Pulmonary artery endothelial cell (primary cell): ENCODE measurements at regions not wholly inside any gene's neighbourhood (a gene's known extent, or its start where the extent isn't known, plus 50 kb on each side); places are given as distances from the start of the nearest gene placed in this dataset.
"Not testable (repeated sequence)": the region's sequence is repeated elsewhere in the genome, so short reads cannot be mapped to it uniquely, and the experiment has no call there.

ENCODE experiments used
- DNase-seq: peaks from one replicate; pipeline ENCODE4 v3.0.0-alpha.2; 2011; ENCODE audit warnings: low read depth, low spot score

DNA sequence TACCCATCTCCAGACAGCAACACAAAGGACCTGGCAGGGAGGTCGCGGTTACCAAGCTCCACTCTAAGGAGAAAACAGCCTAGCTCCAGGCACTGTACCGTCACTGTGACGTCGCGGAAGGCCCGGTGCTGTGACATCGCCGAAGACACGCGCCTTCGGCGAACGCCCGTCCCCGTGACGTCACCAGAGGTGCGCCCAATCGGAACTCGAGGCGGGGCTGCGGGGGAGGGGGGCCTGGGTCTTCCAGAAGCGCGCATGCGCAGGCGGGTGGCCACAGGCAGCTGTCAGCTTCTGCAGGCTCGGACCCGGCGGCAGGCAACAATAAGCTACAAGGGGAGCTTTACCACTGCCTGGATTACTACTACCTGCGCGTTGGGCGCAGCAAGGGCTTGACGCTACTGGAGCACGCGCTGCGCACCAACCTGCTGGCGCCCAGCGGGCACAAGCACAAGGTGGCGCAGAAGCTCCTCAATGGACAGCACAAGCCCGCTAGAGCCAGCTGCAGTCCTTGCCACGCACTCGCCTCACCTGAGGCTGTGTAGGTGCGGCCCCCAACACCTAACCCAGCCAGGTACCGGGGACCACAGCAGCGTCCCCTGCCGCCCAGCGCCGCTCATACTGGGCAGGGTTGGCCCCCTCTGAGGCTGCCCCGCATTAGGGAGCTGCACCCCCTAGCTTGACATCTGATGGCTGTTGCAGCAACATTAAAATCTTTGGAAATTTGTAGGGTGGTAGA, 208.4 kb downstream of the TPST1 start:
- peak; percentile 52 for DNase-seq

DNA sequence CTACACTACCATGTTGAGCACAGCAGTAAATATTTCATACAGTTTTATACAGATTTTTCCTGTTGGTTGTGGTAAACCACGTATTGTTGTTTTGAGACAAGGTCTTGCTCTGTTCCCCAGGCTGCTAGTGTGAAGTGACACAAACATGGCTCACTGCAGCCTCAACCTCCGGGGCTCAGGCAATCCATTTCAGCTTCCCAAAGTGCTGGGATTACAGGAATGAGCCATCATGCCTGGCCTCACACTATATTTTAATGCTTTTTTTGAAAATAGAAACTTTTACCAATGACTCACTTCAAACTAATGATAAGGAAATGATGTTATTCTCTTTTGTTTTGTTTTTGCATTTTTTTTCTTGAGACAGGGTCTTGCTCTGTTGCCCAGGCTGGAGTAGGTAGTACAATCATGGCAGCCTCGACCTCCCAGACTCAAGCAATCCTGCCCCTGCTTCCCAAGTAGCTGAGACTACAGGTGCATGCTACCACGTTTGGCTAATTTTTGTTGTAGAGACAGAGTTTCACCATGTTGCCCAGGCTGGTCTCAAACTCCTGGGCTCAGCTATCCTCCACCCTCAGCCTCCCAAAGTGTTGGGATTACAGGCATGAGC, 210.6 kb downstream of the TPST1 start:
- DNase-seq = no peak

DNA sequence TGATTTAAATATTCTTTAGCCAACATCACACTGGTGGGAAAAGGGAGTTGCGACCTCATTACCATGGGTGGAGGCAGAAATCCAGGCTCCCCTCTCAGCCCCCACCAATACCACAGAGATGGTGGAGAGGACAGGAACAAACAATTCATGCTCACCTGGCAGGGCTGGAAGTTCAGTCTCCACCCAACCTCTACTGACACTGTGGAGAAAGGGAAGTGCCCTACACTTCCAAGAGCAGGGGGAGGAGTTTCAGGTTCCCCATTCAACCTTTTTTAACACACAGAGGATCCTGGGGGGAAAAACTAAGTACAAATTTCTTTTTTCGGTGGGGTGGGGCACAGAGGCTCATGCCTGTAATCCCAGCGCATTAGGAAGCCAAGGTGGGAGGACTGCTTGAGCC, 210.1 kb upstream of the KCTD7 start:
- DNase-seq = no peak

DNA sequence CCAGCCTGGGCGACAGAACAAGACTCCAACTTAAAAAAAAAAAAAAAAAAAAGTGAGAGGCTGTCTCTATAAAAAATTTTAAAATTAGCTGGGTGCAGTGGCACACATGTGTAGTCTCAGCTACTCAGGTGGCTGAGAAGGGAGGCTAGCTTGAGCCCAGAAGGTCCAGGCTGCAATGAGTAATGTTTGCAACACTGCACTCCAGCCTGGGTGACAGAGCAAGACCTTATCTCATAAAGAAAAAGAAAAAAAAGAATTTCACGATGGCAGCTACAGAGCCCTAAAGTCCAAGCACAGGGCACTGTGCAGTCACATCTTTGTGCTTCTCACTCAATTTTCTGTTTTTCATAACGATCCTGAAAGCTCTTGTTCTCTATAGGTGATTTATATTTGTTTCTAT, 209.5 kb upstream of the KCTD7 start:
- no peak for DNase-seq

DNA sequence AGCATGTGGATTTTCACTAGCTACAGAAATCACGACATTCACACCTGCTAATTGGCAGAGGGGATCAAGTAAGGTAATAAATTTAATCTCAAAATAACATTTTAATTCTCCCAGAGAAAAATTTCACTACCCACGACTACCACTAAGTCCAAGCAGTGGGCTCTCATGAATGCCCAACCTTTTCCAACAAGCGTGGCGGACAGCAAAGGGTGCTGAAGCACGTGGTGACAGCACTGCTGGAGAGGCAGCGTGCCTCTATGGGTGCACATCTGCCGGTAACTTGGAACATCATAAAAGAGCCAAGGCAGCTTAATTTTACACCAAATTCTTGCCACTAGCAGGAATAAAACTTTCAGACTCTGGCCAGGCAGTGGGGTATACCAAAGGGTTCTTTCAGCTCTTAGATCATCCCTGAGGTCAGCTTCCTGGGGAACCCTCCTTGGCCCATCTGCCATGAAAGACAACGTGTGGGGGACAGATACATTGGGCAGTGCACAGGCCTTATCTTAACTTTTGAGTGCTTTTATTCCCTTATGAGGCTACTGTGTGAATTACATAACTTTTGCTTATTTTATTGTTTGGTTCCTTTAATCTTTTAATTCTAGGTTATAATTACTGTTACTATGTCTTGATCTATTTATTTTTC, 206.7 kb upstream of the KCTD7 start:
- DNase-seq = no peak

DNA sequence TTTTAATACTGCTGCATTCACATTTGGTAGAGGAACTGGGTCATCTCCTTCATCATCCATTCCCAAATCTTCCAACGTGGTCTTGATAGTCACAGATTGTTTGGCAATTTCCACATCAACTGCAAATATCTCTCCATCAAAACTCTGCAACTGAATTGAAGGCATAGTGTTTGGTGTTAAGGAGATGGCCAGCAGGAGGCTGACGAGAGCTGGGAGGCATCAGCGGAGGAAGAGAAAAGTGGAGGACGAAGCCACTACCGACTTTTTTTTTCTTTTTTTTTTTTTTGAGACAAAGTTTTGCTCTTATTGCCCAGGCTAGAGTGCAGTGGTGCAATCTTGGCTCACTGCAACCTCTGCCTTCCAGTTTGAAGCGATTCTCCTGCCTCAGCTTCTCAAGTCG, 205.0 kb upstream of the KCTD7 start:
- no peak for DNase-seq

DNA sequence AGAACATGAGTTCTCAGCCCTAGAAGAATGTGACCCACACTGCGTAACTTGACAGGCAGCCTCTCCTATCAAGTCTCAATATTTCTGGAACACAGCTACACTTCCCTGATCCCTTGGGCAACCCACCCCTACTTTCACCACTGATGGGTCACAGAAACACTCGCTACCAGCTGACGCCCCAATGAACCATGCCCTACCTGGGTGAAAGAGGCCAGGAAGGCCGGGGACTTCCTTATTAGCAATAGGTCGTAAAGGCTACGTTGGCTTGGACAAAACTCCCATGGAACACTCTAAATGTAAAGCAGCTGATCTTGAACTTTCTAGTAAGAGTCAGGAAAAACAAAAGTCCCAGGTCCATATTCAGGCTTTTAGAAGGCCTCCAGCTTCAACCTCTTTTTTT, 202.3 kb upstream of the KCTD7 start:
- DNase-seq = no peak

DNA sequence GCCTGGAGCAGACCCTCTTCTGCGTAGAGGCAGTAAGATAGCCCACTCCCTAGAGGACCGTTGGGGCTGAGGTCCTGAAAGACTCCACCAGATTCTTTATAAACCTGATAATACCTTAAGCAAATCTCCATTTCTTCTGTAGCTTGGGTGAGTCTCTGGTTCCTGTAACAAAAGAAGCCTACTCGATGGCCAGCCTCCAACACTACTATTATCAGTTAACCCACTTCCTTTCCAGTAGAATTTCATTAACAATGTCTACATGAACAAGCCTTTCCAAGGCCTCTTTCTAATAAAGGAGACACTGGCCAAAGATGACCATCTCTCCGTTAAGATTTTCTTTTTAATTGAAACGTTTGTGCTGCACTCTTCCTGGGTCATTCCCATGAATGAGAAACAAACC, 201.7 kb upstream of the KCTD7 start:
- DNase-seq = no peak

DNA sequence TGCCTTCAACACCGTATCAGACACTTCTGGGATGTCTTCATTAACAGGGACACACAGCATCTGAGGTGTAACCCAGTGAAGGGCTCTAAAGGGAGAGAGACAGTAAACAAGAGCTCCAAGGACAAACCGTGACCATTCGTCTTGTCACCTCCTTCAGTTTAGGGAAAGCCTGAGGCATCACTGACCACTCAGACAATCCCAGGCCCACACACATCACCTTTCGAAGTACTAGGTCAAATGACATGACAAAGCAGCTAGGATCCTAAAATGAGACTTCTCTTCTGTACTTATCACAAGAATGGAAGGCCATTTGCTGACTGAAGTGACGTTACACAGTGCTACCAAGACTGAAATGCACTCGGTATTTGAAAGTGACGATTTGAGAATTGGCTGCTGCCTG, 200.7 kb upstream of the KCTD7 start:
- no peak for DNase-seq

DNA sequence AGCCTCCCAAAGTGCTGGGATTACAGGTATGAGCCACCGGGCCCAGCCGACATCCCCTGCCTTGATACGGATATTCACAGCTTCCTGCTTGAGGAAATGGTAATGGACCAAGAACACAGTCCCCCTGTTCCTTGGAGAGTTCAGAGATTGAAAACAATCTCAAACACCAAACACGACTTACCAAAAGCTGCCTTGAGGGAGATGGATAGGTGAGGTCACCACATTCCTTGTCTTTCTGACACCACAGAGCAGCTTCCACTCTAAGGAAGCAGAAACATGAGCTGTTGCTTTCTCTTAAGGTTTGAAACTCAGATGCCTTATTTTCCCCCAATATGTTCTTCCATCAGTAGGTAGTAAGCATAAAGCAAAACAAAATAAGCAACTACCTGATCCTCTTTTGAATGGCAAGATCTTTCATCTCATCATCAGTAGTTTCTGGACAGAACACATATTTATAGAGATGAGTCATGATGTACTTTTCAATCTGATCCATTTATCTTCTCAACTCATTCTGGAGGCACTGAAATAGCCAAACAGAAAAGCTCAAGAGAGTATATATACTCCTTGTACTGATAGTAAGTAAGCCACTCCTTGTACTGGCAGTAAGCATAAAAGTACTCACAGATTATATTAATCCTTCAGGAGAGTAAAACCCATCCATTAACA, 199.1 kb upstream of the KCTD7 start:
- no peak for DNase-seq

DNA sequence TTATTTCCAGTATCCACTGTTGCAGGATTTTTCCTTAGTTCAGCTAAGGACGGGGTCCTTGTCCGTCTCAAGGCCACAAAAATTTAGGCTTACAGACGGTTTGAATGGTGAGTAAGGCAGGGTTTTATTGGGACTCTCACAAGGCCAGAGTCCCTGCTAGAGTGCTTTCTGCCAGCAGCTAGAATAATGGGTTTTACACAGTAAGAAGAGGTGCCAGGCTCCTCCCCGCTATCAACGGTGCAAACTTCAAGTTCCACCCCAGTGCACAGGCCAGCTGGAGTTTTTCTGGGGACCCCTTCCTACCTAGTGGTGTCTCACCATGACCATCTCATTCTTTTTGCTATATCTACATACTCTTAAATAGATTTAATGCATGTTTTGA, 198.5 kb upstream of the KCTD7 start:
- no peak for DNase-seq

DNA sequence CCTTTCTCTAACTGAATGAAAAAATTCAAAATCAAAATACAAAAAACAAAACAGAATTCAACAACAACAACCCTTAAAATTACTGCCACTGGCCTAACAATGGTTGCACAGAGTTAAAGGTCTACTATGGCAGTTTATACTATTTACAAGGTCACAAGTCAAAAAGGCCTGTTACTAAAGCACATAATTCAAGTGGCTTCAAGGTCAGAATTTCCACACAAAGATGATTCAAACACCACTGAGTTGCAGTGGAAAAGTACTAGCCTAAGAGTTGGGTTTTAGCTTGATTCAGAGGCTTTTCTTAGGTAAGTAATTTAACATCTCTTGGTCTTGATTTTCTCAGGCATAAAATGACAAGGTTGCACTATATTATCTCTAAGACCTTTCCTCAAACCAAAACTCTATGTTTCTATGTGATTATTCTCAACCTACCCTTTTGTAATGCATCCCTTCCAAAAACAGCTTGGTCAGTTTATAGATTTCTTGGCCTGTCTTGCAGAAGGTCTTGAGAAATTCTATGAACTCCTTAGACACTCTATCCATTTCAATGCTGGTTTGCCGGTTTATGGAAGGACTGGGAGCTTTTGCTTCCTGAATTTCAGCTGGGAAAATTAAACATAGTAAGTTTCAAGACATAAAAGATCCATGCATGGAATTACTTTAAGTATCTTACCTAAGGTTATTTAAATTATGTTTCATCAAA, 189.8 kb upstream of the KCTD7 start:
- not testable (repeated sequence) for DNase-seq

DNA sequence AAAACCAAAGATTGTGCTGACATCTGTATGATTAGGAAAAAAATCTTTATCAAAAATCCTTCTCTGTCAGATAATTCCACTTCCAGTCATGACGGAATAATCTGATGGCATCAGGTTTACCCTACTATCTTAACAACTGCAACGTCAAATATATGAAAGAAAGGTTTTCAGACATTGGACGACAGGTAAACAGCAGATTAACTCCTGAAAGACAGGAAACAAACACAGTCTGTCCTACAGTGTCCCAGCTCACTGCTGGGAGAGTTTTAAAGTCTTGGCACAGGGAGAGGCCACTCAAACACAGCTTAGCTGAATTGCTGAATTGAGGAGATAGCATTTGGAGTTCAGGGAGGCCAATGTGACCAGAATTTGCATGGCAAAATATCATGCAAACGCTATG, 186.3 kb upstream of the KCTD7 start:
- DNase-seq = no peak

DNA sequence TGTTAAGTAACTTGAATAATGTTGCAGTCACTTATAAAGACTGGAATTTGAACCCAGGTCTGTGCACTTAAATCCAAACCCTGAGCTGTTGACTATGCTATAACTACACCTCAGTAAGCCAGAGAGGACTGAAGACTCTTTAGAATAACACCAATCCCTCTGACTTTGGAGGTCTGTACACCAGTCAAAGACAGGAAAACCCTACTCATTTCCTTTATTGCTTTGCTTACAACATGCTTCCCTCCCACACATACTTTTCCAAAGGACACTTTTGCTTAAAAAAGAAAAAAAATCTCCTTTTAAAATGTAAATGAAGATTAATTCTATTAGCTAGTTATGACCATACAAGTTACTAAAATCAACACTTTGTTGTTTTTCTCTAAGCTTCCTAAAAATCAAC, 184.7 kb upstream of the KCTD7 start:
- DNase-seq = peak; percentile 19

DNA sequence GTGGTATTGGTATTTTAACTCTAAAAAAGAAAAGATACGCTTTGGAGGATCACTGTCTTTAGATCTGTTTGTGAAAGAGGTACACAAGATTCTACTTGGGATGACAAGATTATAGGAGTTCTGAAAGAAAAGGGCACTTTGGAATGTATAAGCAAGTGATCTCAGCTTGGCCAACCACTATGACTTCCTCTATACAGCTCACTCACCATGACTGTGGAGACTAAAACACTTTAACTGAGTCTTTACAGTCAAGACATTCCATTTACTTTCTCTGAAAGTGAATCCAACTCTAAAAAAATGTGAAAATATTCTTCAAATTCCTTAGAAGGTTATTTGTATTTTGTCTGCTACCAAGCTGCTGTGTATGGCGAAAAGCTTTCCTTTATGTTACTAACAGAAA, 181.7 kb upstream of the KCTD7 start:
- not testable (repeated sequence) for DNase-seq

DNA sequence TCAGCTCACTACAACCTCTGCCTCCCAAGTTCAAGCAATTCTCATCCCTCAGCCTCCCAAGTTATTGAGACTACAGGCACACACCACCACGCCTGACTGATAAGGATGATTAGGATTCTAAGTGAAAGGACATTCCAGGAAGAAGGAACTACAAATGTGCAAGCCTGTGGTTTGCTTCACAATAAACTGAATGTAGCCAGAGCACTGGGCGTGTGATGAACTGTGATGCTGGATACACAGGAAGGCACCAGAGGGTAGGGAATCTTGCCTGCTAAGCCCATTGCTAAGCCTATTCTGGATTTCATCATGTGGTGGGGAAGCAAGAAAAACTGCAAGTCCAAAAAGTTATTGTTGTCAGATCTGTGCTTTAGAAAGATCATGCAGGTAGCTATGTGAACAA, 177.9 kb upstream of the KCTD7 start:
- not testable (repeated sequence) for DNase-seq

DNA sequence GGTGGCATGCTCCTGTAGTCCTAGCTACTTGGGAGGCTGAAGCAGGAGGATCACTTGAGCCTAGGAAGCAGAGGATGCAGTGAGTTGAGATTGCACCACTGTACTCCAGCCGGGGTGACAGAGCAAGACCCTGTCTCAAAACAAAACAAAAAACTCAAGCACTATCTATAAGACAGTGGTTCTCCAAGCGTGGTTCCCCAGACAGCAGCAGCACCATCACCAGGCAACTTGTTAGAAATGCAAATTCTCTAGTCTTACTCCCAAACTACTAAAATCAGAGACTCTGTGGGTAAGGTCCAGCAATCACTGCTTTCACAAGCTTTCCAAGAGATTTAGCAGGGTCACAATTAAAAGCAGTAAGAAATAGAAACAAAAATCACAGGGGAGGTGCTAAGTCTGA, 177.0 kb upstream of the KCTD7 start:
- not testable (repeated sequence) for DNase-seq

DNA sequence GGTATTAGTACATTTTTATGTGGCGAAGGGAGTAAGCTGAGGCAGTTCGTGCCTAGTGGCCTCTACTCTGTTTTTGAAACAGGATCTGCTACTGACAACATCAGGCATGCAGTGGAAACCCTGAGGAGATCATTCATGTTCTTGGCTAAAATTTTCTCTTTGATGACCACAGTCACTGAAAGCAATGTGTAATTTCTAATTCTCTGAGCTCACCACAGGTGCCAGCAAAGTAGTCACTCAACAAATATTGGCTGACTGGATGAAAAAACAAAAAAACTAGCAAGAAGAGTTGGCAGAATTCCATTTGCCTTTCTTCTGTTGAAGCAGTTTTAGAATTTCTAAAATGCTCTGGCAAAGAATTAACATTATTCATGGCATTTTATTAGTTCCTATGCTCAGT, 176.5 kb upstream of the KCTD7 start:
- DNase-seq = no peak

DNA sequence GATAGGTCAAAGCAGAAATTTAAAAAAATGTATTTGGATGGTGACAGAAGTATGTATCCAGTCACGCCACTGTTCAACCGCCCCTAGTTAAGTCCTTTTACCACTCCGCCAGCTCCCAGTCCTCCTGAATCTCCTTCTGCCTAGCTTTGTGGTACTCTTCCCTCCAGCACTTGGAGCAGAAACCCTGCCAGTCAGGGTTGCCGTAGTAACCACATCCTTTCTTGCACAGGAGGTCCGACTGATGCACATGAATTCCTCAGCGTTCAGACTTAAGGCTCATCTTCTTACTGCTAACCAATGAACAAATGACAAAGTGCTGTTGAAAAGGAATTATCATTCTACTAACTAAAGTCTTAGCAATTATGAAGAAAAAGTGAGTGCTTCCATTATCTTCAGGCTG, 175.3 kb upstream of the KCTD7 start:
- DNase-seq = no peak

DNA sequence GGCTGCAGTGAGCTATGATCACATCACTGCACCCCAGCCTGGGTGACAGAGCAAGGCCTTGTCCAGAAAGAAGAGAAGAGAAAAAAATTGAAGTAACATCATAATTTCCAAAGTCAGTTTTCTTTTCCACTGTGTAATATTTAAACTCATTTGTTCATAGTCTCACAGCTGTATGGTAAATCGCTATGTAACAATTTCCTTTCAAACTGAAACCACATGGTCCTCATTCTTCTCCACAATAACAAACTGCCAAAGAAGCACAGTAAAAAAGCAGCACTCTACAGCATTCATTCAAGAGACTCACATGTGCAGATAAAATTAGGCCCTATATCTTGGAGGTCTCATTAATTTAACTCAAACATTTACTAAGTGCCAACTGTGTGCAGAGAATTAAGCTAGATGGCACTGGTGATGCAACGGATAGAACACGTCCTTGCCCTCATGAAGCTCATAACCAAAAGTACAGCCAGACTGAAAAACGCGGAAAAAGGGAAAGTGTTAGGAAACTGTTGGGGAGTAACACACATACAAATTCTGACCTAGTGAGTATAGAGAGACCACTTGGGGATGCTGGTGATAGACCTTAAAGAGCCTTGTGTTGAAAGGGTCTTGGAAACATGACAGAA, 174.0 kb upstream of the KCTD7 start:
- no peak for DNase-seq

DNA sequence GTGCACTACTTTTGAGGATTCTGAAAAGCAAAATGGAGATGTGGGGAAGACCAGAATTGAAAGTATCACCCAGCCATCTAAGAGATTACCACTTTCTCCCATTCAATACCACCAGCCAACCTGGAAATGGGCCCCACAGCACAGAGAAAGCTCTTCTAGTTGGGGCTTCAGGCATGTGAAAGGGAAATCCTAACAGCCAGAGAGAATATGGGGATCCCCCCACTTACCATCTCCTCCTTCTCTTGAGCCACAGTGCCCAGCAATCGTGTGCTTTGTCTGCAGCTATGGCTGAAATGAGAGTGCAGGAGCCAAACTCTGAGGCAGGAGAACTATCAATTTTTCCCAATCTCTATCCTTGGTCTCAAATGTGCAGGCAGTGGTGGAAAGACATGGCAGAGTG, 173.2 kb upstream of the KCTD7 start:
- DNase-seq = not testable (repeated sequence)
